ENCODE measurements at regions not wholly inside any gene's neighbourhood (a gene's known extent, or its start where the extent isn't known, plus 50 kb on each side); places are given as distances from the start of the nearest gene placed in this dataset.

- Histone ChIP-seq H3K27me3 (no peaks in the 10 kb centered on the region), H3K36me3 (no peaks in the 10 kb centered on the region), H3K4me3 (replicated peaks in 1 of 3) (no peak overlapping the region), H3K27ac (no peak overlapping the region), H3K9me3 (no peaks in the 10 kb centered on the region), H3K4me1 (no peaks in the 10 kb centered on the region)
- TF ChIP-seq CTCF (IDR thresholded peaks at IDR 0.05) (no peak), POLR2A (IDR thresholded peaks at IDR 0.05) (no peak)
- no peak for DNase-seq
- intact Hi-C loops (cut with DNase I) = no loop called here
- 50 to 63% methylated on average over 2 of the region's 2 CpGs for WGBS, 2 donors
Measured at GRCh38 chr4:115670930-115671329, 557.5 kb upstream of the NDST4 start.

GRCh38 chr4:115668396-115668795 is 555.0 kb upstream of the NDST4 start:
- no peak for TF ChIP-seq CTCF (IDR thresholded peaks at IDR 0.05)
- no peak for TF ChIP-seq POLR2A (IDR thresholded peaks at IDR 0.05)
- Histone ChIP-seq H3K27ac (no peak overlapping the region), H3K27me3 (no peaks in the 10 kb centered on the region), H3K4me3 (replicated peaks in 1 of 3) (no peak overlapping the region), H3K4me1 (no peaks in the 10 kb centered on the region), H3K36me3 (no peaks in the 10 kb centered on the region), H3K9me3 (no peaks in the 10 kb centered on the region)
- intact Hi-C loops (cut with DNase I) = no loop called here
- 67 to 74% methylated on average over 1 of the region's 1 CpG for WGBS, 2 donors
- DNase-seq = no peak

- Histone ChIP-seq H3K9me3 (no peaks in the 10 kb centered on the region), H3K36me3 (no peaks in the 10 kb centered on the region), H3K4me3 (replicated peaks in 1 of 3) (no peak overlapping the region), H3K4me1 (no peaks in the 10 kb centered on the region), H3K27ac (no peak overlapping the region), H3K27me3 (no peaks in the 10 kb centered on the region)
- DNase-seq = no peak
- TF ChIP-seq POLR2A (IDR thresholded peaks at IDR 0.05) (no peak), CTCF (IDR thresholded peaks at IDR 0.05) (no peak)
- WGBS, 2 donors = 37 to 40% methylated on average over 9 of the region's 9 CpGs
- intact Hi-C loops (cut with DNase I) = no loop called here
Measured at GRCh38 chr4:115664285-115664684, 550.9 kb upstream of the NDST4 start.

- TF ChIP-seq CTCF (IDR thresholded peaks at IDR 0.05) = no peak
- no peak for TF ChIP-seq POLR2A (IDR thresholded peaks at IDR 0.05)
- WGBS, 2 donors = 75 to 88% methylated on average over 3 of the region's 3 CpGs
- no peaks in the 10 kb centered on the region for H3K36me3 ChIP-seq
Measured at GRCh38 chr4:115660465-115660864, 547.0 kb upstream of the NDST4 start.

GRCh38 chr4:115657991-115658650 is 544.7 kb upstream of the NDST4 start:
- Histone ChIP-seq H3K36me3 (no peaks in the 10 kb centered on the region), H3K4me1 (no peaks in the 10 kb centered on the region), H3K9me3 (no peaks in the 10 kb centered on the region), H3K27ac (no peak overlapping the region), H3K27me3 (no peaks in the 10 kb centered on the region), H3K4me3 (replicated peaks in 1 of 3) (no peak overlapping the region)
- 37 to 62% methylated on average over 4 of the region's 4 CpGs for WGBS, 2 donors
- no peak for TF ChIP-seq POLR2A (IDR thresholded peaks at IDR 0.05)
- no peak for TF ChIP-seq CTCF (IDR thresholded peaks at IDR 0.05)
- intact Hi-C loops (cut with DNase I) = no loop called here
- no peak for DNase-seq

More at GRCh38 chr4:115660465-115660864, 547.0 kb upstream of the NDST4 start:
- no peaks in the 10 kb centered on the region for H3K4me1 ChIP-seq
- H3K9me3 ChIP-seq = no peaks in the 10 kb centered on the region
- no peak for DNase-seq
- intact Hi-C loops (cut with DNase I) = no loop called here
- H3K27me3 ChIP-seq = no peaks in the 10 kb centered on the region
- no peak overlapping the region for H3K4me3 ChIP-seq (replicated peaks in 1 of 3)
- H3K27ac ChIP-seq = no peak overlapping the region
